PC-9 (cell line): ENCODE measurements at regions not wholly inside any gene's neighbourhood (a gene's known extent, or its start where the extent isn't known, plus 50 kb on each side); places are given as distances from the start of the nearest gene placed in this dataset.

ENCODE experiments used
- BruUV-seq: library from RNA; stranded (reverse); fragments of 400-500 nt; replicated peaks from 2 replicates; lab custom pipeline; 2021; lab: Mats Ljungman, UMichigan
- CTCF ChIA-PET: fragments of 300-600 bp; sonication (Branson Sonifier 250); formaldehyde crosslinking; loops from one replicate; lab custom pipeline; 2022; ENCODE audit warnings: antibody characterized with exemption; lab: Charles Lee
- POLR2A ChIA-PET: fragments of 300-600 bp; sonication (Branson Sonifier 250); formaldehyde crosslinking; loops from one replicate; lab custom pipeline; 2022; ENCODE audit warnings: antibody characterized with exemption; ENCODE audit not compliant: unreplicated experiment; lab: Charles Lee
- DNase-seq, 2 experiments: peaks; one replicate each; pipeline versions ENCODE4 v3.0.0 to v3.0.0-alpha.2; 2015 to 2022; ENCODE audit warnings: mixed read lengths in 1 of 2
- H2AFZ ChIP-seq: fragments of 200-600 bp; sonication (generic); 2 replicates; pipeline ENCODE4 v1.8.1; 2017; ENCODE audit warnings: antibody characterized with exemption
- H3F3A ChIP-seq: fragments of 200-600 bp; sonication (generic); 2 replicates; pipeline ENCODE4 v1.8.1; 2017; ENCODE audit warnings: antibody characterized with exemption, mild to moderate bottlenecking, low read depth; ENCODE audit not compliant: insufficient read depth
- H3K27ac ChIP-seq: fragments of 200-600 bp; sonication (generic); 2 replicates; pipeline ENCODE4 v1.6.1; 2016; ENCODE audit warnings: mixed run types
- H3K27me3 ChIP-seq: fragments of 200-600 bp; sonication (generic); 2 replicates; pipeline ENCODE4 v1.6.1; 2016; ENCODE audit warnings: low read depth, mixed run types; ENCODE audit not compliant: insufficient read depth
- H3K36me3 ChIP-seq: fragments of 200-600 bp; sonication (generic); 2 replicates; pipeline ENCODE4 v1.6.1; 2016; ENCODE audit warnings: low read depth, mixed run types
- H3K4me1 ChIP-seq: fragments of 200-600 bp; sonication (generic); replicated peaks from 2 replicates; pipeline ENCODE4 v1.6.1; 2016; ENCODE audit warnings: mixed run types; ENCODE audit not compliant: insufficient read depth
- H3K4me2 ChIP-seq: fragments of 200-600 bp; sonication (generic); 2 replicates; pipeline ENCODE4 v1.6.1; 2017; ENCODE audit warnings: mixed run types
- H3K4me3 ChIP-seq: fragments of 200-600 bp; sonication (generic); 2 replicates; pipeline ENCODE4 v1.6.1; 2016; ENCODE audit warnings: mixed run types
- H3K79me2 ChIP-seq: fragments of 200-600 bp; sonication (generic); 2 replicates; pipeline ENCODE4 v1.6.1; 2017; ENCODE audit warnings: low read depth, mixed run types
- H3K9me2 ChIP-seq: fragments of 200-600 bp; sonication (generic); 2 replicates; pipeline ENCODE4 v1.8.1; 2017; ENCODE audit warnings: mild to moderate bottlenecking; ENCODE audit not compliant: insufficient read depth
- H3K9me3 ChIP-seq: fragments of 200-600 bp; sonication (generic); 2 replicates; pipeline ENCODE4 v1.8.1; 2016; ENCODE audit warnings: low read depth; ENCODE audit not compliant: insufficient read depth
- H4K20me1 ChIP-seq: fragments of 200-600 bp; sonication (generic); 2 replicates; pipeline ENCODE4 v1.8.1; 2017; ENCODE audit not compliant: insufficient read depth
- CTCF ChIP-seq: fragments of 200-600 bp; sonication (generic); conservative IDR thresholded peaks from 2 replicates; pipeline ENCODE4 v1.6.1; 2017; ENCODE audit warnings: mixed run types, antibody characterized with exemption, mild to moderate bottlenecking, moderate library complexity
- EZH2 ChIP-seq: fragments of 200-600 bp; sonication (generic); IDR thresholded peaks from 2 replicates; pipeline ENCODE4 v1.8.0; 2017; ENCODE audit warnings: antibody characterized with exemption, low read depth
- intact Hi-C: fragments of 100-400 bp; cut with micrococcal nuclease; formaldehyde crosslinking; loops from one replicate; pipeline ENCODE4 v1.10.0; 2022; ENCODE audit not compliant: unreplicated experiment

- Histone ChIP-seq H3K4me3 (no peak overlapping the region), H2AFZ (no peak overlapping the region), H3K27me3 (no peaks in the 10 kb centered on the region), H3K9me2 (no peaks in the 10 kb centered on the region), H3K9me3 (no peaks in the 10 kb centered on the region), H3K4me1 (no peaks in the 10 kb centered on the region), H3K36me3 (no peaks in the 10 kb centered on the region), H3K79me2 (no peaks in the 10 kb centered on the region), H3K27ac (no peak overlapping the region), H3F3A (no peaks in the 10 kb centered on the region), H3K4me2 (no peak overlapping the region), H4K20me1 (no peaks in the 10 kb centered on the region)
- CTCF ChIA-PET = no interaction called here
- no TSS peak for BruUV-seq
- no peak for DNase-seq
- intact Hi-C loops = no loop called here
- POLR2A ChIA-PET = no interaction called here
- no peak for TF ChIP-seq CTCF
- no peak for TF ChIP-seq EZH2
These were observed 142.6 kb downstream of the CARTPT start for GRCh38 chr5:71861682-71862081.

GRCh38 chr5:71862087-71862486, 143.0 kb downstream of the CARTPT start:
- Histone ChIP-seq H3K27ac (no peak overlapping the region), H3K4me3 (no peak overlapping the region), H3K9me2 (no peaks in the 10 kb centered on the region), H3K4me2 (no peak overlapping the region), H3F3A (no peaks in the 10 kb centered on the region), H3K36me3 (no peaks in the 10 kb centered on the region), H2AFZ (no peak overlapping the region), H3K9me3 (no peaks in the 10 kb centered on the region), H3K79me2 (no peaks in the 10 kb centered on the region), H4K20me1 (no peaks in the 10 kb centered on the region), H3K27me3 (no peaks in the 10 kb centered on the region), H3K4me1 (no peaks in the 10 kb centered on the region)
- TF ChIP-seq CTCF (no peak), EZH2 (no peak)
- DNase-seq = no peak
- ChIA-PET CTCF (no interaction called here), POLR2A (no interaction called here)
- no TSS peak for BruUV-seq
- intact Hi-C loops = no loop called here

GRCh38 chr5:71862507-71863060, 143.5 kb downstream of the CARTPT start:
- intact Hi-C loops = no loop called here
- Histone ChIP-seq H2AFZ (no peak overlapping the region), H3K36me3 (no peaks in the 10 kb centered on the region), H3K79me2 (no peaks in the 10 kb centered on the region), H3K4me1 (no peaks in the 10 kb centered on the region), H3F3A (no peaks in the 10 kb centered on the region), H3K9me2 (no peaks in the 10 kb centered on the region), H3K27ac (no peak overlapping the region), H3K4me3 (no peak overlapping the region), H4K20me1 (no peaks in the 10 kb centered on the region), H3K4me2 (no peak overlapping the region), H3K9me3 (no peaks in the 10 kb centered on the region), H3K27me3 (no peaks in the 10 kb centered on the region)
- ChIA-PET POLR2A (no interaction called here), CTCF (no interaction called here)
- no TSS peak for BruUV-seq
- DNase-seq = no peak
- TF ChIP-seq CTCF = no peak
- no peak for TF ChIP-seq EZH2
